ENCODE measurements at regions not wholly inside any gene's neighbourhood (a gene's known extent, or its start where the extent isn't known, plus 50 kb on each side); places are given as distances from the start of the nearest gene placed in this dataset.

DNA sequence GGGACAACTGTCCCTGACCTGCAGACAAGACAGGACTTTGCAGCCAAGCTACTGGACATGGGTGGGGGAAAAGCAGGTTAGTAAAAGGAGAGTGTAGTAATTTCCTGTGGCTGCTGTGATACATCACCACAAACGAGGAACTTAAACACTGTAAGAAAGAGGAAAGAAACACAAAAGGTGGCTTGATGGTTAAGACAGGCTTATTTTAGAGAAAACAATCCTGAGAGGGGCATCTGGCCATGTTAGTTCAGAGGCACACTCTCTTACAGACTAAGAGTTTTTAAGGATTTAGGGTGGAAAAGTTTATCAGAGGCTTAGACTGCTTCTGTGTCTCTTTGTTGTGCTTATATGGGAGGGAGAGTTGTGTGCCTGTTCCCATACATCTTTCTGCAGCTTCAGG lies 667.0 kb downstream of the TYW1 start:
- TF ChIP-seq POLR2A (IDR thresholded peaks at IDR 0.05) (no peak), POLR2AphosphoS5 (IDR thresholded peaks at IDR 0.05) (no peak)
- TF ChIP-seq, protein P1, sequence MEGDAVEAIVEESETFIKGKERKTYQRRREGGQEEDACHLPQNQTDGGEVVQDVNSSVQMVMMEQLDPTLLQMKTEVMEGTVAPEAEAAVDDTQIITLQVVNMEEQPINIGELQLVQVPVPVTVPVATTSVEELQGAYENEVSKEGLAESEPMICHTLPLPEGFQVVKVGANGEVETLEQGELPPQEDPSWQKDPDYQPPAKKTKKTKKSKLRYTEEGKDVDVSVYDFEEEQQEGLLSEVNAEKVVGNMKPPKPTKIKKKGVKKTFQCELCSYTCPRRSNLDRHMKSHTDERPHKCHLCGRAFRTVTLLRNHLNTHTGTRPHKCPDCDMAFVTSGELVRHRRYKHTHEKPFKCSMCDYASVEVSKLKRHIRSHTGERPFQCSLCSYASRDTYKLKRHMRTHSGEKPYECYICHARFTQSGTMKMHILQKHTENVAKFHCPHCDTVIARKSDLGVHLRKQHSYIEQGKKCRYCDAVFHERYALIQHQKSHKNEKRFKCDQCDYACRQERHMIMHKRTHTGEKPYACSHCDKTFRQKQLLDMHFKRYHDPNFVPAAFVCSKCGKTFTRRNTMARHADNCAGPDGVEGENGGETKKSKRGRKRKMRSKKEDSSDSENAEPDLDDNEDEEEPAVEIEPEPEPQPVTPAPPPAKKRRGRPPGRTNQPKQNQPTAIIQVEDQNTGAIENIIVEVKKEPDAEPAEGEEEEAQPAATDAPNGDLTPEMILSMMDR (IDR thresholded peaks at IDR 0.05): no peak
